GM23338 (cell line): ENCODE measurements at regions not wholly inside any gene's neighbourhood (a gene's known extent, or its start where the extent isn't known, plus 50 kb on each side); places are given as distances from the start of the nearest gene placed in this dataset.

ENCODE experiments used
- ATAC-seq: fragments of 200-7000 bp; cut with Tn5 transposase; 3 replicates; pipeline ENCODE4 v1.9.1; 2020
- DNase-seq: peaks from one replicate; pipeline ENCODE4 v3.0.0-alpha.2; 2015; ENCODE audit warnings: low spot score
- H2AFZ ChIP-seq: fragments of 200-600 bp; sonication (generic); 2 replicates; pipeline ENCODE4 v1.8.0; 2016; ENCODE audit warnings: antibody characterized with exemption, mild to moderate bottlenecking, moderate library complexity
- H3F3A ChIP-seq: fragments of 200-600 bp; sonication (generic); replicated peaks from 2 replicates; pipeline ENCODE4 v1.8.0; 2017; ENCODE audit warnings: antibody characterized with exemption, mixed run types, low read depth
- H3K27ac ChIP-seq: fragments of 200-600 bp; sonication (generic); 2 replicates; pipeline ENCODE4 v1.6.1; 2016; ENCODE audit warnings: low read depth
- H3K27me3 ChIP-seq: fragments of 200-600 bp; sonication (generic); 2 replicates; pipeline ENCODE4 v1.8.0; 2016; ENCODE audit warnings: mild to moderate bottlenecking, mixed run types, moderate library complexity; ENCODE audit not compliant: insufficient read depth
- H3K36me3 ChIP-seq: fragments of 200-600 bp; sonication (generic); 2 replicates; pipeline ENCODE4 v1.8.0; 2016; ENCODE audit warnings: mild to moderate bottlenecking; ENCODE audit not compliant: insufficient read depth
- H3K4me1 ChIP-seq: fragments of 200-600 bp; sonication (generic); 2 replicates; pipeline ENCODE4 v1.8.0; 2016; ENCODE audit warnings: mild to moderate bottlenecking, moderate library complexity; ENCODE audit not compliant: insufficient read depth
- H3K4me2 ChIP-seq: fragments of 200-600 bp; sonication (generic); 2 replicates; pipeline ENCODE4 v1.7.1; 2017; ENCODE audit warnings: mixed run types
- H3K4me3 ChIP-seq: fragments of 200-600 bp; sonication (generic); 2 replicates; pipeline ENCODE4 v1.6.1; 2016; ENCODE audit warnings: mixed run types
- H3K79me2 ChIP-seq: fragments of 200-600 bp; sonication (generic); replicated peaks from 2 replicates; pipeline ENCODE4 v1.8.0; 2017; ENCODE audit warnings: mild to moderate bottlenecking; ENCODE audit not compliant: insufficient read depth
- H3K9me2 ChIP-seq: fragments of 200-600 bp; sonication (generic); 2 replicates; pipeline ENCODE4 v1.8.0; 2017; ENCODE audit not compliant: insufficient read depth
- H4K20me1 ChIP-seq: fragments of 200-600 bp; sonication (generic); replicated peaks from 2 replicates; pipeline ENCODE4 v1.8.0; 2017; ENCODE audit warnings: mild to moderate bottlenecking; ENCODE audit not compliant: insufficient read depth
- H3K27ac Mint-ChIP-seq: 2 replicates; pipeline ENCODE4 v1.8.0; 2020; ENCODE audit warnings: inconsistent platforms, mild to moderate bottlenecking, moderate library complexity, mixed read lengths
- H3K27me3 Mint-ChIP-seq: 3 replicates; pipeline ENCODE4 v1.8.0; 2022; ENCODE audit warnings: low read depth, mild to moderate bottlenecking, moderate library complexity, mixed read lengths, inconsistent platforms; ENCODE audit not compliant: insufficient read depth, poor library complexity
- H3K36me3 Mint-ChIP-seq: 3 replicates; pipeline ENCODE4 v1.8.0; 2021; ENCODE audit warnings: low read depth, mild to moderate bottlenecking, inconsistent platforms, moderate library complexity, mixed read lengths
- H3K4me1 Mint-ChIP-seq: 3 replicates; pipeline ENCODE4 v1.8.0; 2020; ENCODE audit warnings: mild to moderate bottlenecking, inconsistent platforms, mixed read lengths
- H3K4me3 Mint-ChIP-seq: 3 replicates; pipeline ENCODE4 v1.8.0; 2021; ENCODE audit warnings: moderate library complexity, mild to moderate bottlenecking, inconsistent platforms, mixed read lengths
- H3K9me3 Mint-ChIP-seq: 3 replicates; pipeline ENCODE4 v1.8.0; 2020; ENCODE audit warnings: moderate library complexity, mild to moderate bottlenecking, inconsistent platforms, mixed read lengths
- CREB1 ChIP-seq: fragments of 250-450 bp; sonication (Bioruptor Pico); IDR thresholded peaks from 2 replicates; pipeline ENCODE4 v1.5.0; 2020; ENCODE audit warnings: low read depth, mild to moderate bottlenecking, moderate library complexity
- CTCF ChIP-seq, 2 experiments: fragments of 200-600 bp in 1 of 2; sonication (generic) in 1 of 2; conservative IDR thresholded peaks; 2 replicates each; pipeline versions ENCODE4 v1.5.1 to v1.6.1; 2016 to 2017; ENCODE audit warnings: antibody characterized with exemption in 2 of 2, low read depth in 2 of 2, mild to moderate bottlenecking in 2 of 2, moderate library complexity in 1 of 2
- ETS1 ChIP-seq: IDR thresholded peaks from 2 replicates; pipeline ENCODE4 v1.6.1; 2016; ENCODE audit warnings: antibody characterized with exemption
- EZH2phosphoT487 ChIP-seq: fragments of 200-600 bp; sonication (generic); IDR thresholded peaks from one replicate; pipeline ENCODE4 v1.8.1; 2018; ENCODE audit warnings: antibody characterized with exemption; ENCODE audit not compliant: unreplicated experiment
- JUNB ChIP-seq: IDR thresholded peaks from one replicate; pipeline ENCODE4 v1.6.1; 2016; ENCODE audit warnings: antibody characterized with exemption; ENCODE audit not compliant: unreplicated experiment
- NANOG ChIP-seq: IDR thresholded peaks from 2 replicates; pipeline ENCODE4 v1.6.1; 2016; ENCODE audit warnings: antibody characterized with exemption, borderline replicate concordance
- POLR2AphosphoS5 ChIP-seq: IDR thresholded peaks from 2 replicates; pipeline ENCODE4 v1.6.1; 2016; ENCODE audit warnings: antibody characterized with exemption, low read depth
- STAT1 ChIP-seq: IDR thresholded peaks from one replicate; pipeline ENCODE4 v1.6.1; 2016; ENCODE audit warnings: antibody characterized with exemption; ENCODE audit not compliant: unreplicated experiment
- ZNF114 ChIP-seq: fragments of 250-450 bp; sonication (Bioruptor Pico); IDR thresholded peaks from 2 replicates; pipeline ENCODE4 v1.5.0; 2020; ENCODE audit warnings: mild to moderate bottlenecking, moderate library complexity
- ZNF331 ChIP-seq: fragments of 250-450 bp; sonication (Bioruptor Pico); IDR thresholded peaks from 2 replicates; pipeline ENCODE4 v1.5.0; 2020; ENCODE audit warnings: low read depth, mild to moderate bottlenecking, moderate library complexity
- ZNF462 ChIP-seq: fragments of 250-450 bp; sonication (Bioruptor Pico); IDR thresholded peaks from 2 replicates; pipeline ENCODE4 v1.5.0; 2020; ENCODE audit warnings: mild to moderate bottlenecking, moderate library complexity

- peak overlapping the region; percentile 86 for H3K4me3 ChIP-seq
Observed at GRCh38 chr5:175795959-175796358, 75.4 kb upstream of the CPLX2 start.

GRCh38 chr5:175796536-175797499, 74.6 kb upstream of the CPLX2 start:
- H4K20me1 ChIP-seq, result no peaks in the 10 kb centered on the region; the same call in none of the 2 replicates
- Mint-ChIP-seq H3K36me3 (no peaks in the 10 kb centered on the region), H3K4me1 (peaks cover 29% of the 10 kb centered on the region), H3K27me3 (peaks cover 26% of the 10 kb centered on the region), H3K27ac (no peak overlapping the region), H3K4me3 (peak overlapping the region; percentile 82), H3K9me3 (no peaks in the 10 kb centered on the region)
- H3K36me3 ChIP-seq, result no peaks in the 10 kb centered on the region
- peak overlapping the region; percentile 83 for H2AFZ ChIP-seq
- peaks cover 13% of the 10 kb centered on the region for H3K4me1 ChIP-seq
- peaks cover 43% of the 10 kb centered on the region for H3K27me3 ChIP-seq
- no peak overlapping the region for H3K27ac ChIP-seq
- peak overlapping the region; percentile 90 for H3K4me2 ChIP-seq
- DNase-seq (peak; percentile 96), ATAC-seq (peak; percentile 92)
- H3K79me2 ChIP-seq, result no peaks in the 10 kb centered on the region
- peak overlapping the region; percentile 86 for H3K4me3 ChIP-seq
- H3F3A ChIP-seq, result peaks cover 11% of the 10 kb centered on the region; the same call in 1 of the 2 replicates
- H3K9me2 ChIP-seq, result no peaks in the 10 kb centered on the region
- no peak for TF ChIP-seq JUNB
- peak; percentile 96 for TF ChIP-seq ZNF114
- no peak for TF ChIP-seq ZNF462
- peak; percentile 66 for TF ChIP-seq ZNF331 (CRISPR knock-in tag)
- no peak for TF ChIP-seq NANOG
- peak; percentile 47 for TF ChIP-seq CREB1 (CRISPR knock-in tag)
- no peak for TF ChIP-seq POLR2AphosphoS5
- no peak for TF ChIP-seq CTCF (conservative IDR thresholded peaks at IDR 0.05; ENCODE audit: low read depth in 2 of 2)
- TF ChIP-seq EZH2phosphoT487, result no peak
- no peak for TF ChIP-seq ETS1

More at GRCh38 chr5:175795959-175796358, 75.4 kb upstream of the CPLX2 start:
- H3K4me2 ChIP-seq, result peak overlapping the region; percentile 90
- no peaks in the 10 kb centered on the region for H3K36me3 ChIP-seq
- no peaks in the 10 kb centered on the region for H3K79me2 ChIP-seq
- H2AFZ ChIP-seq, result no peak overlapping the region
- Mint-ChIP-seq H3K9me3 (no peaks in the 10 kb centered on the region; the same call in 2 of the 3 replicates), H3K36me3 (no peaks in the 10 kb centered on the region), H3K4me3 (peak overlapping the region; percentile 73), H3K27me3 (peaks cover 23% of the 10 kb centered on the region), H3K4me1 (peaks cover 23% of the 10 kb centered on the region), H3K27ac (no peak overlapping the region)
- TF ChIP-seq STAT1, result no peak
- TF ChIP-seq NANOG, result no peak
- TF ChIP-seq CREB1 (CRISPR knock-in tag), result no peak
- TF ChIP-seq ZNF331 (CRISPR knock-in tag), result no peak
- H3K27me3 ChIP-seq, result peaks cover 43% of the 10 kb centered on the region
- H3K9me2 ChIP-seq, result no peaks in the 10 kb centered on the region
- ATAC-seq, result no peak
- no peaks in the 10 kb centered on the region; the same call in none of the 2 replicates for H4K20me1 ChIP-seq
- peaks cover 11% of the 10 kb centered on the region; the same call in 1 of the 2 replicates for H3F3A ChIP-seq
- no peak overlapping the region for H3K27ac ChIP-seq
- no peak for DNase-seq
- H3K4me1 ChIP-seq, result peaks cover 13% of the 10 kb centered on the region
